Mucosa of rectum (tissue), 2 donors: ENCODE measurements at regions not wholly inside any gene's neighbourhood (a gene's known extent, or its start where the extent isn't known, plus 50 kb on each side); places are given as distances from the start of the nearest gene placed in this dataset.
"Not testable (repeated sequence)": the region's sequence is repeated elsewhere in the genome, so short reads cannot be mapped to it uniquely, and the experiment has no call there.

Source experiments
- H3K27ac ChIP-seq, 2 donors: one replicate each; pipeline ENCODE4 v1.7.0; 2013; ENCODE audit warnings: inconsistent platforms in 2 of 2, low read depth in 2 of 2, low read length in 2 of 2
- H3K27me3 ChIP-seq, 2 donors: one replicate each; pipeline ENCODE4 v1.7.0; 2013; ENCODE audit warnings: low read length in 2 of 2; ENCODE audit not compliant: control insufficient read depth in 2 of 2, insufficient read depth in 2 of 2
- H3K36me3 ChIP-seq, 2 donors: one replicate each; pipeline ENCODE4 v1.7.0; 2013; ENCODE audit warnings: low read length in 2 of 2; ENCODE audit not compliant: control insufficient read depth in 2 of 2, insufficient read depth in 2 of 2
- H3K4me1 ChIP-seq, 2 donors: one replicate each; pipeline ENCODE4 v1.7.0; 2013; ENCODE audit warnings: low read length in 2 of 2, mild to moderate bottlenecking in 1 of 2; ENCODE audit not compliant: control insufficient read depth in 2 of 2, insufficient read depth in 2 of 2
- H3K4me3 ChIP-seq, 2 donors: one replicate each; pipeline ENCODE4 v1.7.0; 2013; ENCODE audit warnings: low read length in 2 of 2
- H3K9ac ChIP-seq, 2 donors: one replicate each; pipeline ENCODE4 v1.7.0; 2013; ENCODE audit warnings: low read length in 2 of 2, low read depth in 1 of 2, mild to moderate bottlenecking in 1 of 2
- H3K9me3 ChIP-seq, 2 donors: one replicate each; pipeline ENCODE4 v1.7.0; 2013; ENCODE audit warnings: low read length in 2 of 2; ENCODE audit not compliant: control insufficient read depth in 2 of 2
- donor health status: healthy.
- donor health status: Normal muscosa, but diverticular disease.

DNA sequence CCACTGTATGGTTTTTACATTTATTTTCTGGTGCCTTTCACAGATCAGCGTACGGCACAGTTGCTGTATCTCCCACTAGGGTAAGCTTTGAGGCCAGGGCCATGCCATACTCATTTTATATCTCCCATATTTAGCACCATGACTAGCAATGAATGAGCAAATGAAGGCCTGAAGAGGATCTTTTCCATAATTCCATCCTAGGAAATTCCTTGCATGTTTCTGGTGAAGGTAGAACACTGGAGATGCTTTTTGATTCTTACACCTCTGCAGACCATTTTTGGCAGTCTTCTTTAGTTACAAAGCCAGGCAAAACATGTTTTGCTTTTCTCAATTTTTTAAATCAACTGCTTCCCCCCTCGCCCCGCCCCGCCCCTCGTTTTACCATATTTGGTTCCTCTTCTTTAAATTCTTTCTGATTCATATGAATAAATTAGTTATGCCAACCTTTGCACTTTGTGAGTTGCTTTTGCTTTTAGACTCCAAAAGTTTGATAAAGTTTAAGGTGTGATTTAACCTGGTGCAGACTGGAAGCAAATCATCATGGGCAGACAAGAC lies 78.9 kb upstream of the AK4 start:
- no peaks in the 10 kb centered on the region for H3K27me3 ChIP-seq
- H3K9me3 ChIP-seq, result no peaks in the 10 kb centered on the region
- H3K36me3 ChIP-seq, result no peaks in the 10 kb centered on the region
- H3K4me1 ChIP-seq, result peaks cover 15 to 16% of the 10 kb centered on the region in 2 donors
- H3K9ac ChIP-seq, result peak overlapping the region; percentile 94 to 98
- H3K27ac ChIP-seq, result peak overlapping the region; percentile 97
- H3K4me3 ChIP-seq, result peak overlapping the region; percentile 81 to 97

DNA sequence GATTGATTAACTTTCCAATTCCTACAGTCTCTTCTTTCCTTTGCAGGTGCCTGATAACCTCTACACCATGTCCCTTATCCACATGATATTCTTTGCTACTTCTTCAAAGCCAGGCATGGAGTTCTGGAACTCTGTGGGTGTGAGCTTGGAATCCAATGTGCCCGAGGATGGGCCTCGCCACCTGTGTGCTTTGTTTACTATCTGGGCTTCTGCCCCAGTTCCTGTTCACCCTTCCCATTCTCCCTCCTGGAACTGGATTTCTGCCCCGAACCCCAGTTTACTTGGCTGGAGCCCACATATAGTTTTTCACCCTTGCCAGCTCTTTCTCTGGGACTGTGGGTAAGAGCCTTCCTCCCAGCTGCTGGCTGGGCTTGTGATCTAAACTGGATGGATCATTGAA lies 75.2 kb upstream of the AK4 start:
- no peak overlapping the region for H3K9ac ChIP-seq
- no peaks in the 10 kb centered on the region for H3K9me3 ChIP-seq
- no peaks in the 10 kb centered on the region for H3K36me3 ChIP-seq
- no peak overlapping the region for H3K4me3 ChIP-seq
- no peaks in the 10 kb centered on the region for H3K27me3 ChIP-seq
- no peak overlapping the region for H3K27ac ChIP-seq
- peaks cover 0 to 5% of the 10 kb centered on the region in 2 donors for H3K4me1 ChIP-seq

DNA sequence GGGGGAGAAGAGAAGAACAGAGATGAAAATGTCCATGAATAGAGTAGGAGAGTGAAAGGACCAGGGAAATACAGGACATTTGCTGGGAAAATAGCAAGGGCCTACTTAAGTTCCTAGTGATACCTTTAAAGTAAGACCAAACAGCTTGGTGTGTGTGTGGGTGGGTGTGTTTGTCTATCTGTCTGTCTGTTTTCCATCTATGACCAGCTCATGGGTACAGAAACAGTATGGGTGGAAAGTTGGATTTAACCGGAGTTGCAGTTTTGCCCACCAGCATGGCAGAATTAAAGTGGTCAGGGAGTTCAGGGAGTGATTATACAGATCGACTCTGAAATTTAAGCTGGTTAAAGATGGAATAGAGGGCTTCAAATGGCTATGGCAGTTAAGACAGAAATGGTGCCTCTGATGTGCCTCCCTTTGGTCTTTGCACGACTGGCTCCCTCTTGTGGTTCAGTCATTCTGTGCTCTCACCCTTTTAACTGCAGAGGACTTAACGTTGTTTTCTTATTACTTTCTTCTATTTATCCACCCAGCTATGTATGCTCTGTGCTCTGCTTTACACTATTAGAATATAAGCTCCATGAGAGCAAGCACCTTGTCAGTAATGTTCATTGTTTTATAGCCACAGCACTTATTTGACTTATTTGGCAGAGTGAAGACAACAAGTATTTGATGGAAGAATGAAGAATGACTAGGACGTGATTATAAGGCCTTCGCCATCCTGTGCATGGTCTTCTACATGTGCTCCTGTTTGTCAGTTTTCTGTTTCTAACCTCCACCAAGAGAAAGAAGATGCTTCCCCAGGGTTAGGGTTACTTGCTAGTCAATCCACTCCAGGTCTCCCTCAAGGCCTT lies 72.7 kb upstream of the AK4 start:
- H3K27me3 ChIP-seq, result no peaks in the 10 kb centered on the region
- no peak overlapping the region for H3K4me3 ChIP-seq
- H3K27ac ChIP-seq, result no peak overlapping the region
- no peaks in the 10 kb centered on the region for H3K9me3 ChIP-seq
- no peaks in the 10 kb centered on the region for H3K4me1 ChIP-seq
- H3K36me3 ChIP-seq, result no peaks in the 10 kb centered on the region
- no peak overlapping the region for H3K9ac ChIP-seq

DNA sequence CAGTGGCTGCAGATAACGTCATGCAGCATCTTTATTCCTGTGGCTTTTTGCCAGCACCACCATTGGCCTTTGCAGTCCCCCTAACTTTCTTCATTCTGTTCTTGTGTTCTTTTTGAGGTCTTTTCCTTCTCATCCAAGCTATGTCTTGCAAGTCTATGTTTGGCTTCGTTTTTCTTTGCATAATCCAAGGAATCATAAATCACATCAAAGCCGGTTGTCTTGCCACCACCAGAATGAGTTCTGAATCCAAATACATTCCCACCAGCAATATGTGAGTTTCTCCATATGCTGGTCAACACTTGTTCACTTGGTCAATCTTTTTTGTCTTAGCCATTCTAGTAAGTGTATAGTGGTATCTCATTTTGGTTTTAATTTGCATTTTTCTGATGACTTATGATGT lies 70.6 kb upstream of the AK4 start:
- Histone ChIP-seq H3K9me3 (no peaks in the 10 kb centered on the region), H3K27me3 (no peaks in the 10 kb centered on the region), H3K4me3 (no peak overlapping the region), H3K36me3 (no peaks in the 10 kb centered on the region), H3K9ac (no peak overlapping the region), H3K27ac (no peak overlapping the region), H3K4me1 (no peaks in the 10 kb centered on the region)

DNA sequence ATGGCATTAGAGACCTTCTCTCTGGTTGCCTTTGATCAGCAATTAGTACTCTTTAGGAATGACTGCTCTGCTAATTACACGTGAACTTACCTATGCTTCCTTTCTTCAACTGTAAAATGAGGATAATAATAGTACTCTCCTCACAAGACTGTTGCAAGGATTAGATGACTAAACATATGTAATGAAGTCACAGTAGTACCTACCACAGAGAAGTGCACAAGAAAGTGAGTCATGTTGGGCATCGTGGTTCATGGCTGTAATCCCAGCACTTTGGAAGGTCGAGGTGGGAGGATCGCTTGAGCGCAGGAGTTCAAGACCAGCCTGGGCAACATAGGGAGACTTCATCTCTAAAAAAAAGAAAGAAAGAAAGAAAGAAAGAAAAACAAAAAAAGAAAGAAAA lies 68.1 kb upstream of the AK4 start:
- Histone ChIP-seq H3K9ac (no peak overlapping the region), H3K4me3 (no peak overlapping the region), H3K4me1 (no peaks in the 10 kb centered on the region), H3K27me3 (no peaks in the 10 kb centered on the region), H3K36me3 (no peaks in the 10 kb centered on the region), H3K27ac (no peak overlapping the region), H3K9me3 (no peaks in the 10 kb centered on the region)

DNA sequence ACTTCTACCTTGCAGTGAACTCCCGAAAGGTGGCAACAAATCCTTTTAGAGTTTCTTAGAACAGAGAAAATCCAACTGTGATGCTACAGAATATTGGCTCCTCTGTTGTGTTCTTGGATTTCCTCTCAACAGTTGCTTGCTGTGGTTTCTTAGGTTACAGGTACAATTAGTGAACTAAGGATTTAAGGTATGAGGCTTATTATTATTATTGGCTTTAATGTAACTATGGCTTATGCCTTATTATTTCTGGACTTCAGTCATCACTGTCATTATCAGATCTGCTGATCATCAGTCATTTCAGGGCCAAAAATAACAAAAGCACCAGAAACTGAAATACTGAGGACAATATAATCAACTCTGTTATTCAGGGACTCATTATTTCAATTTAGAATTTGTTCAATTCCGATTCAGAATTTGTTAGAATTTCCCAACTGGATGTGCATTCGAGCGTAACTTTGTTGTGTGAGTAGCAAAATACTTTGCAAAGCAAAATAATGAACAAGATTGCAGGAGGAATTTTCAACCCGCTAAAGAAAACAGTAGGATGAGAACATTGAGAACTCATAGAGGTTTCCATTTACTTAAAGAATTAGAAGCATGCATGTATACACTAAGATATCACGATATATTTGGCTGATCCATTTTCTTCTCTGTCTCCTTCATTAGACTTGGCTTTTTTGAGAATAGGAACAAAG lies 65.5 kb upstream of the AK4 start:
- no peak overlapping the region for H3K27ac ChIP-seq
- no peaks in the 10 kb centered on the region for H3K36me3 ChIP-seq
- H3K9ac ChIP-seq, result no peak overlapping the region
- H3K27me3 ChIP-seq, result no peaks in the 10 kb centered on the region
- H3K4me3 ChIP-seq, result no peak overlapping the region
- H3K9me3 ChIP-seq, result no peaks in the 10 kb centered on the region
- no peaks in the 10 kb centered on the region for H3K4me1 ChIP-seq

DNA sequence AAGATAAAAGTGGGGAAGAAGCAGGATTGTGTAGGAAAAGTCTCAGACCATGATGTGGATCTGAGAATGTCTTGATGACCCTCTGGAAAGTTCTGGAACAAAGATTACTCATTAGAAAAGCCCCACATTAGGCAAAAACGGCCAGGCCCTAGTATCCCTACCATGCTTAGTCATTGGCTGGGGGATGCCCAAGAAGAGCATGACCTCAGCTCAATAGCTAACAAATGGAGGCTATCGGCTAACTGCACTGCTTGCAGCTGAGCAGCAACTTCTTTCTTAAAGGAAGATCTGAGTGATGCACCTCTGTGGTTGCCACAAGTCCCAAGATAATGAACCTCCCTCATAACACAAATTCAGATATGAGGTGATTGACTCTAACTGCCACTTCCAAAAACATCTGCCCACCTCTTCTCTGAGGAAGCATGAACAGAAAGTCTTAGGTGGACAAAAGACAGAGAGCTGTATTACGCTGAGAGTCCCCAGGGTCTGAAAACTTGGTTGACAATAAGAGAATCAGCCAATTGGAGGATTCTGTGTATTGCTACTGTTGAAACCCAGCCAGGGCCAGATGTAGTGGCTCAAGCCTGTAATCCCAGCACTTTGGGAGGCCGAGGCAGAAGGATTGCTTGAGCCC lies 64.6 kb upstream of the AK4 start:
- Histone ChIP-seq H3K9me3 (no peaks in the 10 kb centered on the region), H3K4me3 (no peak overlapping the region), H3K9ac (no peak overlapping the region), H3K36me3 (no peaks in the 10 kb centered on the region), H3K27ac (no peak overlapping the region), H3K4me1 (no peaks in the 10 kb centered on the region), H3K27me3 (no peaks in the 10 kb centered on the region)

DNA sequence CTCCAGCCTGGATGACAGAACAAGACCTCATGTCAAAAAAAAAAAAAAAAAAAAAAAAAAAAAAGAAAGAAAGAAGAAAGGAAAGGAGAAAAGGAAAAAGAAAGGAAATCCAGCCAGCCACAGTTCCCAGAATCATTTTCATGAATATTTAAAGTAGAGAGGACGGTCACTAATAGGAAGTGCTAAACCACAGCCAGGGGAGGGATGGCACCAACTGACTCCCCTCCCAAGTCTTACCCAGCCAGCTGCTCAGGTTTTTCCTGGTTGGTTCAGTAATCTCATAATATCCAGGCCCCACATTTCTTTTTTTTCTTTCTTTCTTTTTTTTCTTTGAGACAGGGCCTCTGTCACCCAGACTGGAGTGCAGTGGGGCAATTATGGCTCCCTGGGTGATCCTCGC lies 63.9 kb upstream of the AK4 start:
- H3K27ac ChIP-seq, result no peak overlapping the region
- no peak overlapping the region for H3K9ac ChIP-seq
- H3K27me3 ChIP-seq, result no peaks in the 10 kb centered on the region
- no peaks in the 10 kb centered on the region for H3K9me3 ChIP-seq
- H3K36me3 ChIP-seq, result no peaks in the 10 kb centered on the region
- no peak overlapping the region for H3K4me3 ChIP-seq
- no peaks in the 10 kb centered on the region for H3K4me1 ChIP-seq

DNA sequence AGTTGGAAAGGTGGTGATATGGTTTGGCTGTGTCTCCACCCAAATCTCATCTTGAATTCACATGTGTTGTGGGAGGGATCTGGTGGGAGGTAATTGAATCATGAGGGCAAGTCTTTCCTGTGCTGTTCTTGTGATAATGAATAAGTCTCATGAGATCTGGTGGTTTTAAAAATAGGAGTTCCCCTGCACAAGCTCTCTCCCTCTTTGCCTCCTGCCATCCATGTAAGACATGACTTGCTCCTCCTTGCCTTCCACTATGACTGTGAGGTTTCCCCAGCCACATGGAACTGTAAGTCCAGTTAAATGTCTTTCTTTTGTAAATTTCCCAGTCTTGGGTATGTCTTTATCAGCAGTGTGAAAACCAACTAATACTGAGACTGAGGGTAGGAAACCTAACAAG lies 60.5 kb upstream of the AK4 start:
- H3K27me3 ChIP-seq, H3K9me3 ChIP-seq, H3K27ac ChIP-seq, H3K4me1 ChIP-seq, H3K9ac ChIP-seq, H3K4me3 ChIP-seq, H3K36me3 ChIP-seq: not testable (repeated sequence)

DNA sequence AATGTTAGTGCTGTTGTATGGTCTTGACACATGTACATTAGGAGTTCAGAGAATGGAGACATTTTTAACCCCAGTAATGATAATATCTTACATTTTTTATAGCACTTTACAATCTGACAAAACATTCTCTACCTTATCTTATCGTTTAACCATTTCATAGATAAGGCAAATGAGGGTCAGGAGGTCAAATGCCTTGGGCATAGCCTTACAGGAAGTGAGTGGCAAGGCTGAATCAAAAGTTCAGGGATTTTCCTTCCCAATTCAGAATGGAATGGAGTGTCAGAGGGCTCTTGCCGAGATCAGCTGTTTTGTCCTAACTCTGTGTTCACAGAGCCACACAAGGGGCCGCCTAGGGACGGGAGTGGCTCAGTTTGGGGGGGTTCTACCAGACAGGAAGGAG lies 57.6 kb upstream of the AK4 start:
- H3K9ac ChIP-seq, result no peak overlapping the region
- peak overlapping the region in 1 of 2 donors; percentile 1 for H3K4me3 ChIP-seq
- no peaks in the 10 kb centered on the region for H3K36me3 ChIP-seq
- H3K27ac ChIP-seq, result no peak overlapping the region
- H3K9me3 ChIP-seq, result no peaks in the 10 kb centered on the region
- peaks cover 8 to 9% of the 10 kb centered on the region in 2 donors for H3K4me1 ChIP-seq
- H3K27me3 ChIP-seq, result no peaks in the 10 kb centered on the region
